Thoracic aorta (tissue), 2 donors: ENCODE measurements at regions not wholly inside any gene's neighbourhood (a gene's known extent, or its start where the extent isn't known, plus 50 kb on each side); places are given as distances from the start of the nearest gene placed in this dataset.

Experiments
- ATAC-seq: fragments of 150-250 bp; one replicate; pipeline ENCODE4 v1.8.0; 2017; ENCODE audit warnings: low read depth; ENCODE audit not compliant: insufficient number of reproducible peaks, low FRiP score
- DNase-seq: peaks from one replicate; pipeline ENCODE4 v3.0.0-alpha.2; 2020; ENCODE audit warnings: low spot score
- H3K27ac ChIP-seq, 2 donors: fragments of 200-600 bp; sonication (generic); 1 replicate in 1 of 2; 2 replicates in 1 of 2; pipeline ENCODE4 v1.5.1; 2016; ENCODE audit warnings: mild to moderate bottlenecking in 2 of 2, moderate library complexity in 2 of 2
- H3K27me3 ChIP-seq: fragments of 200-600 bp; sonication (generic); replicated peaks from 2 replicates; pipeline ENCODE4 v1.6.0; 2016; ENCODE audit warnings: mild to moderate bottlenecking; ENCODE audit not compliant: insufficient read depth
- H3K36me3 ChIP-seq: fragments of 200-600 bp; sonication (generic); one replicate; pipeline ENCODE4 v1.5.1; 2016
- H3K4me1 ChIP-seq, 2 donors: fragments of 200-600 bp; sonication (generic); 1 replicate in 1 of 2; 2 replicates in 1 of 2; pipeline versions ENCODE4 v1.5.1 to v1.6.0; 2016; ENCODE audit warnings: low read depth in 2 of 2, mild to moderate bottlenecking in 1 of 2; ENCODE audit not compliant: control insufficient read depth in 1 of 2
- H3K4me3 ChIP-seq: fragments of 200-600 bp; sonication (generic); 2 replicates; pipeline ENCODE4 v1.5.1; 2016; ENCODE audit warnings: mild to moderate bottlenecking
- H3K9me3 ChIP-seq: fragments of 200-600 bp; sonication (generic); 2 replicates; pipeline ENCODE4 v1.5.1; 2016
- CTCF ChIP-seq: fragments of 200-600 bp; sonication (generic); IDR thresholded peaks from one replicate; pipeline ENCODE4 v1.5.1; 2019; ENCODE audit warnings: antibody characterized with exemption

- Histone ChIP-seq H3K27me3 (no peaks in the 10 kb centered on the region), H3K9me3 (no peaks in the 10 kb centered on the region), H3K36me3 (no peaks in the 10 kb centered on the region), H3K4me1 (peaks cover 10 to 13% of the 10 kb centered on the region in 2 donors), H3K4me3 (no peak overlapping the region), H3K27ac (no peak overlapping the region)
- TF ChIP-seq CTCF, result no peak
- ATAC-seq, result no peak
- no peak for DNase-seq
These were observed 90.7 kb downstream of the FAM76B start for GRCh38 chr11:95698676-95699557.

- Histone ChIP-seq H3K27ac (no peak overlapping the region), H3K9me3 (no peaks in the 10 kb centered on the region), H3K4me1 (peaks cover 10 to 13% of the 10 kb centered on the region in 2 donors), H3K27me3 (no peaks in the 10 kb centered on the region), H3K36me3 (no peaks in the 10 kb centered on the region), H3K4me3 (no peak overlapping the region)
- DNase-seq (no peak), ATAC-seq (no peak)
- TF ChIP-seq CTCF, result no peak
These were observed 91.8 kb downstream of the FAM76B start for GRCh38 chr11:95697614-95698408.

DNA sequence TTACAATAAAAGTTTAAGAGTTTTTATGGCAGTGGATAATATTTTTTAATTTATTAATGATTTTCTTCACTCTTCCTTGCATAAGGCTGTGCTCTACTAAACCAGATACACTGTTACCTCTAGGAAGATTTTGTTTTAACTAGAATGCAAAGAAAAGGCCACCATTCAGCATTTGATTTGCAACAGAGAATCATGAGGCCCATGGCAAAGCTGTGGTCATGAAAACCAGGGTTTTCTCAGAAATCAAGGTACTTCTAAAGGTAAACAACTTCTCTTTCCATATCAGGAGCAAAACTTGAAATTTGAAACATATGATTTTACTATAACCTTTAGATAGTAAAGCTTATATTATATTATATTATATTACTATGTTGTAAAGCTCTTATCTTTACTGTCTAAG, 94.4 kb downstream of the FAM76B start:
- Histone ChIP-seq H3K27me3 (no peaks in the 10 kb centered on the region), H3K9me3 (no peaks in the 10 kb centered on the region), H3K4me1 (peaks cover 10% of the 10 kb centered on the region in 2 donors), H3K27ac (no peak overlapping the region), H3K36me3 (no peaks in the 10 kb centered on the region), H3K4me3 (no peak overlapping the region)
- DNase-seq (no peak), ATAC-seq (no peak)
- TF ChIP-seq CTCF, result no peak

DNA sequence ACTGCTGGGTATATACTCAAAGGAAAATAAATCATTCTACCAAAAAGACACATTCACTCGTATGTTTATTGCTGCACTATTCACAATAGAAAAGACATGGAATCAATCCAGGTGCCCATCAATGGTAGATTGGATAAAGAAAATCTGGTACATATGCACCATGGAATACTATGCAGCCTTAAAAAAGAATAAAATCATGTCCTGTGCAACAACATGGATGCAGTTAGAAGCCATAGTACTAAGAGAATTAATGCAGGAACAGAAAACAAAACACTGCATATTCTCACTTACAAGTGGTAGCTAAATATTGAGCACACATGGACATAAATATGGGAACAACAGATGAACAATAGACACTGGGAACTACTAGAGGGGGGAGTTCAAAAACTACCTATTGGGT, 96.3 kb downstream of the FAM76B start:
- H3K27me3 ChIP-seq, result no peaks in the 10 kb centered on the region
- no peak for DNase-seq
- H3K9me3 ChIP-seq, result no peaks in the 10 kb centered on the region
- no peak for TF ChIP-seq CTCF
- no peaks in the 10 kb centered on the region for H3K36me3 ChIP-seq
- no peak overlapping the region for H3K27ac ChIP-seq
- H3K4me3 ChIP-seq, result no peak overlapping the region
- H3K4me1 ChIP-seq, result peaks cover 0 to 3% of the 10 kb centered on the region in 2 donors
- ATAC-seq, result no peak

DNA sequence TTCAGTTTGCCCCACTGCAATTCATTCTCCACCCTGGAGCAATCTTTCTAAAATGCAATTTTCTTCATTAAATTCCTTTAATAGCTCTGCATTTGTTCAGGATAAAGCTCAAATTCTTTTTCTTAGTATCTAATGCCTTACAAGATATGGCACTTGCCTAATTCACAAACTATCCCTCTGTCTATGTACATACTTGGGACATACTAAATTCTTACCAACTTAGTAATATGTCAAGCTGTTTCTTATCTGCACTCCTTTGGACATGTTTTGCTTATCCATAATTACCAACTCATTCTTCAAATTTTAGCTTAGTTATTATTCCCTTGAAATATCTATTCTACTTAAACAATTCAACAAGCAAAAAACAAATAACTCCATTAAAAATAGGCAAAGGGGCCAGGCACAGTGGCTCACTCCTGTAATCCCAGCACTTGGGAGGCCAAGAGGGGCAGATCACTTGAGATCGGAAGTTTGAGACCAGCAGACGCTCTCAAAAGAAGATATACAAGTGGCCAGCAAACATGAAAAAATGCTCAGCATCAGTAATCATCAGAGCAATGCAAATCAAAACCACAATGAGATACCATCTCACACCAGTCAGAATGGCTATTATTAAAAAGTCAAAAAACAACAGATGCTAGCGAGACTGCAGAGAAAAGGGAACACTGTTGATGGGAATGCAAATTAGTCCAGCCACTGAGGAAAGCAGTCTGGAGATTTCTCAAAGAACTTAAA, 96.9 kb downstream of the FAM76B start:
- H3K27ac ChIP-seq, result no peak overlapping the region
- H3K4me1 ChIP-seq, result peaks cover 0 to 3% of the 10 kb centered on the region in 2 donors
- no peaks in the 10 kb centered on the region for H3K27me3 ChIP-seq
- no peaks in the 10 kb centered on the region for H3K9me3 ChIP-seq
- no peak for ATAC-seq
- H3K4me3 ChIP-seq, result no peak overlapping the region
- no peak for DNase-seq
- TF ChIP-seq CTCF, result no peak
- H3K36me3 ChIP-seq, result no peaks in the 10 kb centered on the region
